Mucosa of descending colon (tissue), 3 donors: ENCODE measurements at regions not wholly inside any gene's neighbourhood (a gene's known extent, or its start where the extent isn't known, plus 50 kb on each side); places are given as distances from the start of the nearest gene placed in this dataset.

Experiments
- ATAC-seq: fragments of 200-7000 bp; cut with Tn5 transposase; one replicate; pipeline ENCODE4 v1.9.1; 2020; ENCODE audit warnings: mild to moderate bottlenecking, moderate library complexity
- DNase-seq, 3 donors: peaks; one replicate each; pipeline ENCODE4 v3.0.0-alpha.2; 2020
- H3K36me3 ChIP-seq: fragments of 200-600 bp; one replicate; pipeline ENCODE4 v1.8.0; 2021; ENCODE audit warnings: low read depth, mild to moderate bottlenecking
- H3K4me1 ChIP-seq: fragments of 200-600 bp; one replicate; pipeline ENCODE4 v1.8.0; 2021; ENCODE audit warnings: low read depth, mild to moderate bottlenecking
- H3K4me3 ChIP-seq: fragments of 200-600 bp; one replicate; pipeline ENCODE4 v1.8.0; 2021; ENCODE audit warnings: mild to moderate bottlenecking
- H3K9me3 ChIP-seq: fragments of 200-600 bp; one replicate; pipeline ENCODE4 v1.8.0; 2021; ENCODE audit warnings: mild to moderate bottlenecking
- intact Hi-C, 2 donors: fragments of 100-400 bp; cut with DNase I in 1 of 2; cut with micrococcal nuclease in 1 of 2; formaldehyde crosslinking; loops; one replicate each; pipeline versions ENCODE4 v1.11.0 to v1.11.1; 2022; cut with DNase I, micrococcal nuclease
- TF ChIP-seq, protein P1 (sequence below): fragments of 200-600 bp; IDR thresholded peaks from one replicate; pipeline ENCODE4 v1.8.0; 2022; ENCODE audit warnings: antibody characterized with exemption, mild to moderate bottlenecking
- donor health status: DM: no; HTN: no; CAD: no; lungs with moderate emphysema.
- donor health status: DM: no; HTN: no; CAD: no.
- donor health status: DM: no; HTN: yes; CAD: no.

DNA sequence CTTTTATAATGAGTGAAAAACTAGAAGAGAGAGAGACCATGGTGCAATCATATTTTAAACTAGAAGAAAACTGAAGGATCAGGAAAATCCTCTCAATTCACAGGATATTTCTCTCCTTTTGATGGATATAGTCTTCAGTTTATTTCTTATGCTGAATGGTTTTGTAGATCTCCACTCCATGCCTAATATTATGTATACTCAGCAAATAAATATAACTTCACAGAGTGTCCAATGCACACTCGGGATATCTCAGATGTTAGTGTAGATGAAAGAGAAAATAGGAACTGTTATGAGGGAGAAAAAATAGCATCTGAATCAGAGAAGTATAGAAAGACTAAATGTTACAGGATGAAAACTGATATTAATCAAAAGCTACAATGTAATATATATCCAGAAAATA is 1324.5 kb upstream of the PIK3C3 start:
- Histone ChIP-seq H3K9me3 (peaks cover 4% of the 10 kb centered on the region), H3K36me3 (no peaks in the 10 kb centered on the region), H3K4me1 (no peaks in the 10 kb centered on the region), H3K4me3 (no peak overlapping the region)
- no peak for ATAC-seq
- no peak for DNase-seq
- intact Hi-C loops, result no loop called here
- TF ChIP-seq, protein P1, sequence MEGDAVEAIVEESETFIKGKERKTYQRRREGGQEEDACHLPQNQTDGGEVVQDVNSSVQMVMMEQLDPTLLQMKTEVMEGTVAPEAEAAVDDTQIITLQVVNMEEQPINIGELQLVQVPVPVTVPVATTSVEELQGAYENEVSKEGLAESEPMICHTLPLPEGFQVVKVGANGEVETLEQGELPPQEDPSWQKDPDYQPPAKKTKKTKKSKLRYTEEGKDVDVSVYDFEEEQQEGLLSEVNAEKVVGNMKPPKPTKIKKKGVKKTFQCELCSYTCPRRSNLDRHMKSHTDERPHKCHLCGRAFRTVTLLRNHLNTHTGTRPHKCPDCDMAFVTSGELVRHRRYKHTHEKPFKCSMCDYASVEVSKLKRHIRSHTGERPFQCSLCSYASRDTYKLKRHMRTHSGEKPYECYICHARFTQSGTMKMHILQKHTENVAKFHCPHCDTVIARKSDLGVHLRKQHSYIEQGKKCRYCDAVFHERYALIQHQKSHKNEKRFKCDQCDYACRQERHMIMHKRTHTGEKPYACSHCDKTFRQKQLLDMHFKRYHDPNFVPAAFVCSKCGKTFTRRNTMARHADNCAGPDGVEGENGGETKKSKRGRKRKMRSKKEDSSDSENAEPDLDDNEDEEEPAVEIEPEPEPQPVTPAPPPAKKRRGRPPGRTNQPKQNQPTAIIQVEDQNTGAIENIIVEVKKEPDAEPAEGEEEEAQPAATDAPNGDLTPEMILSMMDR, result no peak

DNA sequence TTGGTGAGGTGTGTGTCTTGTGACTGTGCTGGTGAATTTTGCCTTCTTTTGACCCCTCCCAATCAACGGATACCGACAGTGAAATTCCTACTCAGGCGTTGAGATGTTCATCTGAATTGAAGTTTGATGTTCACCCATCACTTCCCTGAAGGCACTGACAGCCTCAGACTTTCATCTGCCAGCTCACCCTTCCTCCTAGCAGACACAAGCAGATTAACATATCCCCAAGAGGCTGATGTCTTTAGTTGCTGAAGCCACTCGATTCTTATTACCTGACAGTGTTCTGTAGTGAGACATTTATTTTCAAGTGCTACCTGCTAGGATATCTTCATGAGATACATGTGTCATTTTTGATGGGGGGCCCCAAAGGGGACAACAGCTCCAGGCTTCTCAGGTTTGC is 1330.1 kb upstream of the PIK3C3 start:
- H3K9me3 ChIP-seq, result no peaks in the 10 kb centered on the region
- ATAC-seq, result no peak
- intact Hi-C loops, result no loop called here
- H3K36me3 ChIP-seq, result no peaks in the 10 kb centered on the region
- H3K4me1 ChIP-seq, result no peaks in the 10 kb centered on the region
- DNase-seq, result no peak
- no peak overlapping the region for H3K4me3 ChIP-seq
- TF ChIP-seq, protein P1, result no peak

DNA sequence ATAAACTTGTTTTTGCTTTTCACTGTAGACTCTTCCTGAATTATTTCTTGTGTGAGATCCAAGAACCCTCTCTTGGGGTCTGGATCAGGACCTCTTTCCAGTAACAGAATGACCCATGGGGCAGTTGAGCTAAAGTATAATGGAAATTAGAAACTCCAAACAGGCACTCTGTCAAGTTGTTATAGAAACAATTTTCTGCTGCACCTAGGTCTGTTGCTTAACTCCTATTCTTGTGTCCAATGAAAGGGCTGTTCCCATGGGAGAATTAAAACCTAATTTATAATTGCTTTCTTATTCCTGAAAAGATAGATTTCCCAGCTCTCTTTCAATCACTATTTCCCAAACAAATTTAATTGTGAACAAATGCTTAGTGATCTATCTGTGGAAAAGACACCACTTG is 1341.3 kb upstream of the PIK3C3 start:
- TF ChIP-seq, protein P1, result no peak
- intact Hi-C loops, result no loop called here
- no peaks in the 10 kb centered on the region for H3K36me3 ChIP-seq

DNA sequence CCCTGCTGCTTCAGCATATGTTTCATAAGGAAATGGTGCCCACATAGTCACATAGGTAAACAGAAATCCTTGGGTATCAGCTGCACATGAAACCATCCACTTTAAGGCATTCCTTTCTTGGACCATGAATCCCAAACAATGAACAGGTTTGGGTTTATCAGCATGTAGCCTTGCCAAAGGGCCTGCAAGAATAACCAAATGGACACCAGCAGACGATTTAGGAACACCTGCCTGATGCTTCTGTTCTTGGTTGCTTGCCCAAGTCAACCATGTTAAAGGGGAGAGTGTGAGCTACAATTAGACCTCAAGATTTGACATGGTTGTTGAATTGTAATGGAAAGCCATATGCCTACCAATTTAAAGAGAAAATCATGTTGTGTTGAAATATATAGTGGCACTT is 1342.7 kb upstream of the PIK3C3 start:
- TF ChIP-seq, protein P1, result no peak
- Histone ChIP-seq H3K4me1 (no peaks in the 10 kb centered on the region), H3K4me3 (no peak overlapping the region), H3K9me3 (no peaks in the 10 kb centered on the region), H3K36me3 (no peaks in the 10 kb centered on the region)
- no peak for ATAC-seq
- no peak for DNase-seq
- intact Hi-C loops, result no loop called here

More for the DNA sequence above, 1341.3 kb upstream of the PIK3C3 start:
- Histone ChIP-seq H3K4me1 (no peaks in the 10 kb centered on the region), H3K9me3 (no peaks in the 10 kb centered on the region), H3K4me3 (no peak overlapping the region)
- no peak for DNase-seq
- ATAC-seq, result no peak

DNA sequence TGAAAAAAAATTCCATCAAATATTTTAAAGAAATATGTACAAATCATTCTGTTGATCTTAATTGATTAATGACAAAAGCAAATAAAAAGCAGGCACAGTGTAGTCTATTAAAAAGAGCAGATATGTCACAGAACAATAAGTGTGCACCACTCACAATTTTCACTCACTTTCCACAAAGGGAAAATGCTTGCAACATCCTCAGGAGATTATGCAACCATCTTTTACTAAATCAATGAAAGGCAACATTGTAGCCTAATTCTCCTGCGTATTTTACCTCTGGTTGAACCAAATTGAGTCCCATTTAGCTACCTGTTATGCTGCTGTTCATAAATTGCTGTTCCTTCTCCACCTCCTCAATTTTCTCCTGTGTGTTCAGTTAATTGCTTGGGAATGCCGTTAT is 1346.8 kb upstream of the PIK3C3 start:
- no peak for ATAC-seq
- Histone ChIP-seq H3K9me3 (no peaks in the 10 kb centered on the region), H3K36me3 (no peaks in the 10 kb centered on the region), H3K4me1 (no peaks in the 10 kb centered on the region), H3K4me3 (no peak overlapping the region)
- intact Hi-C loops, result no loop called here
- TF ChIP-seq, protein P1, result no peak
- DNase-seq, result no peak

DNA sequence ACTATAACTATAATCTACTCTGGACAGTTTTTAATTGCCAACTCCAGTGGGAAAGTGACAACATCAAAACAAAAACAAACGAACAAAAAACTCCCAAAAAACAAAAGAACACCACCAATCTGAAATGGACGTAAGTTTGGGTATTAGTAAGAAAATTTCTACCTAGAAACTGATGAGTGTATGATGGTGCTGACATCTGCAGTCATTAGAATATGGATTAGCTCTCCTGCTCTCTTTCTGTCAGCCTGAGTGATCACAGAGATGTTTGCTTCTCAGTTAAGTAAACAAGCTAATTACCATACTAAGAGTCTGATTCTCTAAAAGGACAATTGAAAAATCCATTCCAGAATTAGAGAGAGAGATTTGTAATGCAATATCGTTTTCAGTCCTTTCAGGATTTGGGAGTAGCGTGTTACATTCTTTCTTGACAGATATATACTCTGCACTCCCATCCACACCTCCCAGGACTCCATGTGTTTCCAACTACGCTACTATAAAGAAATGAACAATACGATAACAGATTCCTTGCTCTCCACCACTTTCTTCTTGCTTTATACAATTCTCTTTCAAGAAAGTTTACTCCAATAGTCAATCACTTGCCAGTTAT is 1347.4 kb upstream of the PIK3C3 start:
- no peaks in the 10 kb centered on the region for H3K36me3 ChIP-seq
- ATAC-seq (no peak), DNase-seq (no peak)
- H3K4me3 ChIP-seq, result no peak overlapping the region
- H3K9me3 ChIP-seq, result no peaks in the 10 kb centered on the region
- intact Hi-C loops, result no loop called here
- TF ChIP-seq, protein P1, result no peak
- no peaks in the 10 kb centered on the region for H3K4me1 ChIP-seq
